ENCODE measurements at regions not wholly inside any gene's neighbourhood (a gene's known extent, or its start where the extent isn't known, plus 50 kb on each side); places are given as distances from the start of the nearest gene placed in this dataset.
"Not testable (repeated sequence)": the region's sequence is repeated elsewhere in the genome, so short reads cannot be mapped to it uniquely, and the experiment has no call there.

DNA sequence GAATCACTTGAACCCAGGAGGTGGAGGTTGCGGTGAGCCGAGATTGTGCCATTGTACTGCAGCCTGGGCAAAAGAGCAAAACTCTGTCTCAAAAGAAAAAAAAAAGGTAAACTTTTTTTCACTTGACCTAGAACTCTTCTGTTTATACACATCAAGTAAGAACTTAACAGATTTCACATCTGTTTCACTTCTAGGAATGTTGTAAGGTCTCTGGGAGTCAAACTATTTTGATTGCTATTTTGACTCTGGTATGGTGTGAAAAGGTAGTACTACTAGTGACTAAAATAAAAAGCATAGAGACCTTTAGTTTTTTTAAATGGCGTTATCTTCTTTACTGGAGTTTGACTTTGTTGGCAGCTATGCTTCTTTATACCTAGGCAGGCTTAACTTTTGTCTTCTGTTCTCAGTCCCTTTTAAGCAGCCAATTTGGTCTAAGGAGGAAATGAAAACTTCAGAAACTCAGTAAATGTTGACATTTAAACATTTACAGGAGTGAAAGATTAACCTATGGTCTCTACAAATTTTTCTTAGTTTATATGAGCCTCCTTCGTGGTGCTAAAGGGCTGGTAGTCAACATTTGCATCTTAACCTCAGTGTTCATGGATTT lies 84.7 kb downstream of the METTL2B start:
- TF ChIP-seq, protein P1, sequence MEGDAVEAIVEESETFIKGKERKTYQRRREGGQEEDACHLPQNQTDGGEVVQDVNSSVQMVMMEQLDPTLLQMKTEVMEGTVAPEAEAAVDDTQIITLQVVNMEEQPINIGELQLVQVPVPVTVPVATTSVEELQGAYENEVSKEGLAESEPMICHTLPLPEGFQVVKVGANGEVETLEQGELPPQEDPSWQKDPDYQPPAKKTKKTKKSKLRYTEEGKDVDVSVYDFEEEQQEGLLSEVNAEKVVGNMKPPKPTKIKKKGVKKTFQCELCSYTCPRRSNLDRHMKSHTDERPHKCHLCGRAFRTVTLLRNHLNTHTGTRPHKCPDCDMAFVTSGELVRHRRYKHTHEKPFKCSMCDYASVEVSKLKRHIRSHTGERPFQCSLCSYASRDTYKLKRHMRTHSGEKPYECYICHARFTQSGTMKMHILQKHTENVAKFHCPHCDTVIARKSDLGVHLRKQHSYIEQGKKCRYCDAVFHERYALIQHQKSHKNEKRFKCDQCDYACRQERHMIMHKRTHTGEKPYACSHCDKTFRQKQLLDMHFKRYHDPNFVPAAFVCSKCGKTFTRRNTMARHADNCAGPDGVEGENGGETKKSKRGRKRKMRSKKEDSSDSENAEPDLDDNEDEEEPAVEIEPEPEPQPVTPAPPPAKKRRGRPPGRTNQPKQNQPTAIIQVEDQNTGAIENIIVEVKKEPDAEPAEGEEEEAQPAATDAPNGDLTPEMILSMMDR (IDR thresholded peaks at IDR 0.05): not testable (repeated sequence)
- not testable (repeated sequence) for TF ChIP-seq CBFB (CRISPR knock-in tag; IDR thresholded peaks at IDR 0.05; ENCODE audit: low read depth); ZNF219 (CRISPR knock-in tag; IDR thresholded peaks at IDR 0.05; ENCODE audit: borderline replicate concordance); TCF7 (CRISPR knock-in tag; IDR thresholded peaks at IDR 0.05; ENCODE audit: low read depth); FOXJ3 (CRISPR knock-in tag; IDR thresholded peaks at IDR 0.05; ENCODE audit: borderline replicate concordance); SMAD3 (CRISPR knock-in tag; IDR thresholded peaks at IDR 0.05; ENCODE audit: borderline replicate concordance)
- TF ChIP-seq, protein P2, sequence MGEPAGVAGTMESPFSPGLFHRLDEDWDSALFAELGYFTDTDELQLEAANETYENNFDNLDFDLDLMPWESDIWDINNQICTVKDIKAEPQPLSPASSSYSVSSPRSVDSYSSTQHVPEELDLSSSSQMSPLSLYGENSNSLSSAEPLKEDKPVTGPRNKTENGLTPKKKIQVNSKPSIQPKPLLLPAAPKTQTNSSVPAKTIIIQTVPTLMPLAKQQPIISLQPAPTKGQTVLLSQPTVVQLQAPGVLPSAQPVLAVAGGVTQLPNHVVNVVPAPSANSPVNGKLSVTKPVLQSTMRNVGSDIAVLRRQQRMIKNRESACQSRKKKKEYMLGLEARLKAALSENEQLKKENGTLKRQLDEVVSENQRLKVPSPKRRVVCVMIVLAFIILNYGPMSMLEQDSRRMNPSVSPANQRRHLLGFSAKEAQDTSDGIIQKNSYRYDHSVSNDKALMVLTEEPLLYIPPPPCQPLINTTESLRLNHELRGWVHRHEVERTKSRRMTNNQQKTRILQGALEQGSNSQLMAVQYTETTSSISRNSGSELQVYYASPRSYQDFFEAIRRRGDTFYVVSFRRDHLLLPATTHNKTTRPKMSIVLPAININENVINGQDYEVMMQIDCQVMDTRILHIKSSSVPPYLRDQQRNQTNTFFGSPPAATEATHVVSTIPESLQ (CRISPR knock-in tag; IDR thresholded peaks at IDR 0.05): not testable (repeated sequence)
